Liver (tissue), 8 donors: ENCODE measurements at regions not wholly inside any gene's neighbourhood (a gene's known extent, or its start where the extent isn't known, plus 50 kb on each side); places are given as distances from the start of the nearest gene placed in this dataset.

ENCODE experiments used
- DNase-seq: peaks from one replicate; pipeline ENCODE4 v3.0.0-alpha.2; 2017; ENCODE audit warnings: low spot score
- H3K27ac ChIP-seq, 2 donors: one replicate each; pipeline ENCODE4 v1.7.0; 2013; ENCODE audit warnings: inconsistent platforms in 2 of 2, low read length in 2 of 2, control low read depth in 1 of 2, low read depth in 1 of 2, mild to moderate bottlenecking in 1 of 2
- H3K27me3 ChIP-seq, 4 donors: one replicate each; pipeline versions ENCODE4 v1.6.1 to v1.7.0; 2013; ENCODE audit warnings: low read length in 3 of 4, inconsistent platforms in 1 of 4, mild to moderate bottlenecking in 1 of 4, moderate library complexity in 1 of 4; ENCODE audit not compliant: control insufficient read depth in 4 of 4, insufficient read depth in 4 of 4
- H3K36me3 ChIP-seq, 4 donors: one replicate each; pipeline versions ENCODE4 v1.6.1 to v1.7.0; 2013; ENCODE audit warnings: low read length in 3 of 4, mild to moderate bottlenecking in 3 of 4, low read depth in 1 of 4, moderate library complexity in 1 of 4; ENCODE audit not compliant: control insufficient read depth in 4 of 4, insufficient read depth in 3 of 4
- H3K4me1 ChIP-seq, 4 donors: one replicate each; pipeline versions ENCODE4 v1.6.1 to v1.7.0; 2013; ENCODE audit warnings: low read length in 3 of 4, mild to moderate bottlenecking in 3 of 4, moderate library complexity in 1 of 4; ENCODE audit not compliant: control insufficient read depth in 4 of 4, insufficient read depth in 4 of 4
- H3K4me3 ChIP-seq, 3 donors: one replicate each; pipeline versions ENCODE4 v1.6.1 to v1.7.0; 2013; ENCODE audit warnings: low read length in 3 of 3, control low read depth in 1 of 3, low read depth in 1 of 3, mild to moderate bottlenecking in 1 of 3
- H3K9ac ChIP-seq, 2 donors: one replicate each; pipeline ENCODE4 v1.7.0; 2013; ENCODE audit warnings: low read length in 2 of 2, mild to moderate bottlenecking in 2 of 2, moderate library complexity in 2 of 2, control low read depth in 1 of 2, low read depth in 1 of 2
- H3K9me3 ChIP-seq, 4 donors: one replicate each; pipeline versions ENCODE4 v1.6.1 to v1.7.0; 2013; ENCODE audit warnings: low read length in 3 of 4; ENCODE audit not compliant: control insufficient read depth in 4 of 4
- CTCF ChIP-seq: fragments of 150-350 bp; IDR thresholded peaks from 2 replicates; pipeline ENCODE4 v1.5.1; 2017; ENCODE audit warnings: improper control_type of control experiment, low read depth, low read length; ENCODE audit not compliant: missing input control
- EGR1 ChIP-seq, 2 donors: IDR thresholded peaks; 2 replicates each; pipeline ENCODE4 v1.6.1; 2016 to 2018; ENCODE audit warnings: antibody characterized with exemption in 2 of 2, low read depth in 2 of 2
- FOXA1 ChIP-seq: IDR thresholded peaks from 2 replicates; pipeline ENCODE4 v1.6.1; 2016; ENCODE audit warnings: antibody characterized with exemption
- FOXA2 ChIP-seq: IDR thresholded peaks from 2 replicates; pipeline ENCODE4 v1.6.1; 2016; ENCODE audit warnings: antibody characterized with exemption
- GABPA ChIP-seq, 2 donors: IDR thresholded peaks in 1 of 2; conservative IDR thresholded peaks in 1 of 2; 2 replicates each; pipeline ENCODE4 v1.6.1; 2016; ENCODE audit warnings: antibody characterized with exemption in 2 of 2, mild to moderate bottlenecking in 1 of 2, moderate library complexity in 1 of 2
- HNF4A ChIP-seq, 2 donors: conservative IDR thresholded peaks; 2 replicates each; pipeline ENCODE4 v1.6.1; 2016; ENCODE audit warnings: antibody characterized with exemption in 2 of 2, mild to moderate bottlenecking in 2 of 2
- HNF4G ChIP-seq: IDR thresholded peaks from 2 replicates; pipeline ENCODE4 v1.6.1; 2016; ENCODE audit warnings: antibody characterized with exemption
- JUND ChIP-seq, 2 donors: IDR thresholded peaks; 2 replicates each; pipeline ENCODE4 v1.6.1; 2016; ENCODE audit warnings: antibody characterized with exemption in 2 of 2
- MAX ChIP-seq: IDR thresholded peaks from 2 replicates; pipeline ENCODE4 v1.6.1; 2016; ENCODE audit warnings: antibody characterized with exemption
- NR2F2 ChIP-seq: IDR thresholded peaks from 2 replicates; pipeline ENCODE4 v1.6.1; 2016; ENCODE audit warnings: antibody characterized with exemption
- RAD21 ChIP-seq, 2 donors: IDR thresholded peaks; 2 replicates each; pipeline ENCODE4 v1.6.1; 2016; ENCODE audit warnings: antibody characterized with exemption in 2 of 2, mild to moderate bottlenecking in 2 of 2
- RXRA ChIP-seq, 2 donors: IDR thresholded peaks; 2 replicates each; pipeline ENCODE4 v1.6.1; 2017 to 2018; ENCODE audit warnings: antibody characterized with exemption in 2 of 2, mild to moderate bottlenecking in 1 of 2
- SP1 ChIP-seq: IDR thresholded peaks from 2 replicates; pipeline ENCODE4 v1.6.1; 2018; ENCODE audit warnings: antibody characterized with exemption, mild to moderate bottlenecking
- TAF1 ChIP-seq: conservative IDR thresholded peaks from 2 replicates; pipeline ENCODE4 v1.6.1; 2016; ENCODE audit warnings: antibody characterized with exemption, mild to moderate bottlenecking
- YY1 ChIP-seq: IDR thresholded peaks from 2 replicates; pipeline ENCODE4 v1.6.1; 2016; ENCODE audit warnings: antibody characterized with exemption, mild to moderate bottlenecking
- WGBS: extraction: QIAGEN DNeasy Blood & Tissue Kit; methylation state at CpG from one replicate; pipeline ENCODE4 v1.1.7; 2013; 5-methylcytosine and 5-hydroxymethylcytosine counted together
- TF ChIP-seq, protein P1 (sequence below): IDR thresholded peaks from 2 replicates; pipeline ENCODE4 v1.6.1; 2016; ENCODE audit warnings: antibody characterized with exemption
- TF ChIP-seq, protein P2 (sequence below): IDR thresholded peaks from 2 replicates; pipeline ENCODE4 v1.6.1; 2016; ENCODE audit warnings: antibody characterized with exemption
- TF ChIP-seq, protein P3 (sequence below): IDR thresholded peaks from 2 replicates; pipeline ENCODE4 v1.6.1; 2016; ENCODE audit warnings: antibody characterized with exemption, mild to moderate bottlenecking
- donor health status: healthy.
- donor health status: healthy.
- donor health status: healthy.
- donor health status: healthy.
- donor health status: healthy.

- Histone ChIP-seq H3K4me1 (no peaks in the 10 kb centered on the region), H3K4me3 (no peak overlapping the region), H3K9me3 (peaks cover 0 to 3% (median 0%) of the 10 kb centered on the region in 4 donors), H3K27me3 (peaks cover 0 to 2% (median 0%) of the 10 kb centered on the region in 4 donors), H3K9ac (no peak overlapping the region), H3K27ac (no peak overlapping the region), H3K36me3 (no peaks in the 10 kb centered on the region)
- WGBS = 77% methylated on average over 1 of the region's 1 CpG
- no peak for DNase-seq
- TF ChIP-seq CTCF = no peak
- no peak for TF ChIP-seq MAX
- no peak for TF ChIP-seq NR2F2
- no peak for TF ChIP-seq EGR1 (IDR thresholded peaks at IDR 0.05; ENCODE audit: low read depth in 2 of 2)
- TF ChIP-seq HNF4A (conservative IDR thresholded peaks at IDR 0.05) = no peak
- TF ChIP-seq YY1 = no peak
- TF ChIP-seq GABPA (IDR thresholded peaks at IDR 0.05 in 1 of 2, conservative IDR thresholded peaks at IDR 0.05 in 1 of 2) = no peak
- TF ChIP-seq FOXA1 = no peak
- TF ChIP-seq, protein P1, sequence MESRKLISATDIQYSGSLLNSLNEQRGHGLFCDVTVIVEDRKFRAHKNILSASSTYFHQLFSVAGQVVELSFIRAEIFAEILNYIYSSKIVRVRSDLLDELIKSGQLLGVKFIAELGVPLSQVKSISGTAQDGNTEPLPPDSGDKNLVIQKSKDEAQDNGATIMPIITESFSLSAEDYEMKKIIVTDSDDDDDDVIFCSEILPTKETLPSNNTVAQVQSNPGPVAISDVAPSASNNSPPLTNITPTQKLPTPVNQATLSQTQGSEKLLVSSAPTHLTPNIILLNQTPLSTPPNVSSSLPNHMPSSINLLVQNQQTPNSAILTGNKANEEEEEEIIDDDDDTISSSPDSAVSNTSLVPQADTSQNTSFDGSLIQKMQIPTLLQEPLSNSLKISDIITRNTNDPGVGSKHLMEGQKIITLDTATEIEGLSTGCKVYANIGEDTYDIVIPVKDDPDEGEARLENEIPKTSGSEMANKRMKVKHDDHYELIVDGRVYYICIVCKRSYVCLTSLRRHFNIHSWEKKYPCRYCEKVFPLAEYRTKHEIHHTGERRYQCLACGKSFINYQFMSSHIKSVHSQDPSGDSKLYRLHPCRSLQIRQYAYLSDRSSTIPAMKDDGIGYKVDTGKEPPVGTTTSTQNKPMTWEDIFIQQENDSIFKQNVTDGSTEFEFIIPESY = no peak
- no peak for TF ChIP-seq JUND (IDR thresholded peaks at IDR 0.05)
- TF ChIP-seq, protein P2, sequence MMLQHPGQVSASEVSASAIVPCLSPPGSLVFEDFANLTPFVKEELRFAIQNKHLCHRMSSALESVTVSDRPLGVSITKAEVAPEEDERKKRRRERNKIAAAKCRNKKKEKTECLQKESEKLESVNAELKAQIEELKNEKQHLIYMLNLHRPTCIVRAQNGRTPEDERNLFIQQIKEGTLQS = no peak
- TF ChIP-seq, protein P3, sequence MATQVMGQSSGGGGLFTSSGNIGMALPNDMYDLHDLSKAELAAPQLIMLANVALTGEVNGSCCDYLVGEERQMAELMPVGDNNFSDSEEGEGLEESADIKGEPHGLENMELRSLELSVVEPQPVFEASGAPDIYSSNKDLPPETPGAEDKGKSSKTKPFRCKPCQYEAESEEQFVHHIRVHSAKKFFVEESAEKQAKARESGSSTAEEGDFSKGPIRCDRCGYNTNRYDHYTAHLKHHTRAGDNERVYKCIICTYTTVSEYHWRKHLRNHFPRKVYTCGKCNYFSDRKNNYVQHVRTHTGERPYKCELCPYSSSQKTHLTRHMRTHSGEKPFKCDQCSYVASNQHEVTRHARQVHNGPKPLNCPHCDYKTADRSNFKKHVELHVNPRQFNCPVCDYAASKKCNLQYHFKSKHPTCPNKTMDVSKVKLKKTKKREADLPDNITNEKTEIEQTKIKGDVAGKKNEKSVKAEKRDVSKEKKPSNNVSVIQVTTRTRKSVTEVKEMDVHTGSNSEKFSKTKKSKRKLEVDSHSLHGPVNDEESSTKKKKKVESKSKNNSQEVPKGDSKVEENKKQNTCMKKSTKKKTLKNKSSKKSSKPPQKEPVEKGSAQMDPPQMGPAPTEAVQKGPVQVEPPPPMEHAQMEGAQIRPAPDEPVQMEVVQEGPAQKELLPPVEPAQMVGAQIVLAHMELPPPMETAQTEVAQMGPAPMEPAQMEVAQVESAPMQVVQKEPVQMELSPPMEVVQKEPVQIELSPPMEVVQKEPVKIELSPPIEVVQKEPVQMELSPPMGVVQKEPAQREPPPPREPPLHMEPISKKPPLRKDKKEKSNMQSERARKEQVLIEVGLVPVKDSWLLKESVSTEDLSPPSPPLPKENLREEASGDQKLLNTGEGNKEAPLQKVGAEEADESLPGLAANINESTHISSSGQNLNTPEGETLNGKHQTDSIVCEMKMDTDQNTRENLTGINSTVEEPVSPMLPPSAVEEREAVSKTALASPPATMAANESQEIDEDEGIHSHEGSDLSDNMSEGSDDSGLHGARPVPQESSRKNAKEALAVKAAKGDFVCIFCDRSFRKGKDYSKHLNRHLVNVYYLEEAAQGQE = no peak
- no peak for TF ChIP-seq TAF1
- no peak for TF ChIP-seq HNF4G
- TF ChIP-seq RXRA (IDR thresholded peaks at IDR 0.05) = no peak
- TF ChIP-seq SP1 = no peak
- no peak for TF ChIP-seq FOXA2
- no peak for TF ChIP-seq RAD21 (IDR thresholded peaks at IDR 0.05)
These were observed 1046.9 kb downstream of the AACS start for GRCh38 chr12:126112141-126112540.
